ENCODE measurements at regions not wholly inside any gene's neighbourhood (a gene's known extent, or its start where the extent isn't known, plus 50 kb on each side); places are given as distances from the start of the nearest gene placed in this dataset.

DNA sequence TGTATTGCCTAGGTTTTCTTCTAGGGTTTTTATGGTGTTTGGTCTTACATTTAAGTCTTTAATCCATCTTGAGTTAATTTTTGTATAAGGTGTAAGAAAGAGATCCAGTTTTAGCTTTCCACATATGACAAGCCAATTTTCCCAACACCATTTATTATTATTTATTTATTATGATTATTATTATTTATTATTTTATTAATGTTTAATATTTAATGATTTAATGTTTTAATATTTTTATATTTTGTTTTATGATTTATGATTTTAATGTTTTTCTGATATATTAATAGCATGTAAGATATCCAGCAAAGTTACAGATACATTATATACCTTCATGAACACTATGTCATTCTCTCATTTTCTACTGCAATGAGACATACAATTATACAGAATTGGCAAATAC is 1082.0 kb downstream of the DSC3 start:
- Histone ChIP-seq H3K36me3 (ENCODE audit: control insufficient read depth in 2 of 2, insufficient read depth in 1 of 2, low read length in 2 of 2) (no peaks in the 10 kb centered on the region), H3K27ac (ENCODE audit: extremely low read depth, low read depth, low read length) (no peak overlapping the region), H3K4me3 (ENCODE audit: low read depth, low read length) (no peak overlapping the region), H3K4me1 (ENCODE audit: control insufficient read depth, insufficient read depth, low read length) (no peaks in the 10 kb centered on the region), H3K9me3 (ENCODE audit: control insufficient read depth, insufficient read depth, low read depth, low read length) (no peaks in the 10 kb centered on the region)
- TF ChIP-seq HOXC10 (CRISPR knock-in tag; IDR thresholded peaks at IDR 0.05) (no peak), ZNF311 (tag by site-specific recombination; IDR thresholded peaks at IDR 0.05; ENCODE audit: borderline replicate concordance) (no peak), ZNF350 (tag by site-specific recombination; IDR thresholded peaks at IDR 0.05) (no peak), ZNF140 (tag by site-specific recombination; IDR thresholded peaks at IDR 0.05) (no peak), MEIS1 (CRISPR knock-in tag; IDR thresholded peaks at IDR 0.05; ENCODE audit: borderline replicate concordance) (no peak), ZNF610 (tag by site-specific recombination; IDR thresholded peaks at IDR 0.05; ENCODE audit: borderline replicate concordance) (no peak), ZNF555 (tag by site-specific recombination; conservative IDR thresholded peaks at IDR 0.05) (no peak), BCL11B (tag by site-specific recombination; IDR thresholded peaks at IDR 0.05; ENCODE audit: low read depth) (no peak), ZNF670 (tag by site-specific recombination; IDR thresholded peaks at IDR 0.05; ENCODE audit: low read depth) (no peak), ZNF23 (tag by site-specific recombination; IDR thresholded peaks at IDR 0.05; ENCODE audit: borderline replicate concordance) (no peak), ZNF701 (tag by site-specific recombination; IDR thresholded peaks at IDR 0.05) (no peak), ZNF266 (tag by site-specific recombination; IDR thresholded peaks at IDR 0.05; ENCODE audit: low read depth) (no peak), SP2 (tag by site-specific recombination; IDR thresholded peaks at IDR 0.05) (no peak)
- TF ChIP-seq, protein P1, sequence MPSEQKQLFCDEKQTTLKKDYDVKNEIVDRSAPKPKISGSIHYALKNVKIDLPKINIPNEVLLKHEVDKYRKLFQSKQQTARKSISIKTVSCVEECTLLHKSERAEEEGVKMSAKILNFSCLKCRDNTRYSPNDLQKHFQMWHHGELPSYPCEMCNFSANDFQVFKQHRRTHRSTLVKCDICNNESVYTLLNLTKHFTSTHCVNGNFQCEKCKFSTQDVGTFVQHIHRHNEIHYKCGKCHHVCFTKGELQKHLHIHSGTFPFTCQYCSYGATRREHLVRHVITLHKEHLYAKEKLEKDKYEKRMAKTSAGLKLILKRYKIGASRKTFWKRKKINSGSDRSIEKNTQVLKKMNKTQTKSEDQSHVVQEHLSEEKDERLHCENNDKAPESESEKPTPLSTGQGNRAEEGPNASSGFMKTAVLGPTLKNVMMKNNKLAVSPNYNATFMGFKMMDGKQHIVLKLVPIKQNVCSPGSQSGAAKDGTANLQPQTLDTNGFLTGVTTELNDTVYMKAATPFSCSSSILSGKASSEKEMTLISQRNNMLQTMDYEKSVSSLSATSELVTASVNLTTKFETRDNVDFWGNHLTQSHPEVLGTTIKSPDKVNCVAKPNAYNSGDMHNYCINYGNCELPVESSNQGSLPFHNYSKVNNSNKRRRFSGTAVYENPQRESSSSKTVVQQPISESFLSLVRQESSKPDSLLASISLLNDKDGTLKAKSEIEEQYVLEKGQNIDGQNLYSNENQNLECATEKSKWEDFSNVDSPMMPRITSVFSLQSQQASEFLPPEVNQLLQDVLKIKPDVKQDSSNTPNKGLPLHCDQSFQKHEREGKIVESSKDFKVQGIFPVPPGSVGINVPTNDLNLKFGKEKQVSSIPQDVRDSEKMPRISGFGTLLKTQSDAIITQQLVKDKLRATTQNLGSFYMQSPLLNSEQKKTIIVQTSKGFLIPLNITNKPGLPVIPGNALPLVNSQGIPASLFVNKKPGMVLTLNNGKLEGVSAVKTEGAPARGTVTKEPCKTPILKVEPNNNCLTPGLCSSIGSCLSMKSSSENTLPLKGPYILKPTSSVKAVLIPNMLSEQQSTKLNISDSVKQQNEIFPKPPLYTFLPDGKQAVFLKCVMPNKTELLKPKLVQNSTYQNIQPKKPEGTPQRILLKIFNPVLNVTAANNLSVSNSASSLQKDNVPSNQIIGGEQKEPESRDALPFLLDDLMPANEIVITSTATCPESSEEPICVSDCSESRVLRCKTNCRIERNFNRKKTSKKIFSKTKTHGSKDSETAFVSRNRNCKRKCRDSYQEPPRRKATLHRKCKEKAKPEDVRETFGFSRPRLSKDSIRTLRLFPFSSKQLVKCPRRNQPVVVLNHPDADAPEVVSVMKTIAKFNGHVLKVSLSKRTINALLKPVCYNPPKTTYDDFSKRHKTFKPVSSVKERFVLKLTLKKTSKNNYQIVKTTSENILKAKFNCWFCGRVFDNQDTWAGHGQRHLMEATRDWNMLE (tag by site-specific recombination; conservative IDR thresholded peaks at IDR 0.05; ENCODE audit: low read depth), result no peak
- TF ChIP-seq, protein P2, sequence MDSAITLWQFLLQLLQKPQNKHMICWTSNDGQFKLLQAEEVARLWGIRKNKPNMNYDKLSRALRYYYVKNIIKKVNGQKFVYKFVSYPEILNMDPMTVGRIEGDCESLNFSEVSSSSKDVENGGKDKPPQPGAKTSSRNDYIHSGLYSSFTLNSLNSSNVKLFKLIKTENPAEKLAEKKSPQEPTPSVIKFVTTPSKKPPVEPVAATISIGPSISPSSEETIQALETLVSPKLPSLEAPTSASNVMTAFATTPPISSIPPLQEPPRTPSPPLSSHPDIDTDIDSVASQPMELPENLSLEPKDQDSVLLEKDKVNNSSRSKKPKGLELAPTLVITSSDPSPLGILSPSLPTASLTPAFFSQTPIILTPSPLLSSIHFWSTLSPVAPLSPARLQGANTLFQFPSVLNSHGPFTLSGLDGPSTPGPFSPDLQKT (IDR thresholded peaks at IDR 0.05; ENCODE audit: borderline replicate concordance, low read depth, low read length), result no peak
- TF ChIP-seq, protein P3, sequence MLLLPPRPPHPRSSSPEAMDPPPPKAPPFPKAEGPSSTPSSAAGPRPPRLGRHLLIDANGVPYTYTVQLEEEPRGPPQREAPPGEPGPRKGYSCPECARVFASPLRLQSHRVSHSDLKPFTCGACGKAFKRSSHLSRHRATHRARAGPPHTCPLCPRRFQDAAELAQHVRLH (tag by site-specific recombination; IDR thresholded peaks at IDR 0.05), result no peak
- TF ChIP-seq, protein P4, sequence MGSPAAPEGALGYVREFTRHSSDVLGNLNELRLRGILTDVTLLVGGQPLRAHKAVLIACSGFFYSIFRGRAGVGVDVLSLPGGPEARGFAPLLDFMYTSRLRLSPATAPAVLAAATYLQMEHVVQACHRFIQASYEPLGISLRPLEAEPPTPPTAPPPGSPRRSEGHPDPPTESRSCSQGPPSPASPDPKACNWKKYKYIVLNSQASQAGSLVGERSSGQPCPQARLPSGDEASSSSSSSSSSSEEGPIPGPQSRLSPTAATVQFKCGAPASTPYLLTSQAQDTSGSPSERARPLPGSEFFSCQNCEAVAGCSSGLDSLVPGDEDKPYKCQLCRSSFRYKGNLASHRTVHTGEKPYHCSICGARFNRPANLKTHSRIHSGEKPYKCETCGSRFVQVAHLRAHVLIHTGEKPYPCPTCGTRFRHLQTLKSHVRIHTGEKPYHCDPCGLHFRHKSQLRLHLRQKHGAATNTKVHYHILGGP (tag by site-specific recombination; IDR thresholded peaks at IDR 0.05), result no peak
- TF ChIP-seq, protein P5, sequence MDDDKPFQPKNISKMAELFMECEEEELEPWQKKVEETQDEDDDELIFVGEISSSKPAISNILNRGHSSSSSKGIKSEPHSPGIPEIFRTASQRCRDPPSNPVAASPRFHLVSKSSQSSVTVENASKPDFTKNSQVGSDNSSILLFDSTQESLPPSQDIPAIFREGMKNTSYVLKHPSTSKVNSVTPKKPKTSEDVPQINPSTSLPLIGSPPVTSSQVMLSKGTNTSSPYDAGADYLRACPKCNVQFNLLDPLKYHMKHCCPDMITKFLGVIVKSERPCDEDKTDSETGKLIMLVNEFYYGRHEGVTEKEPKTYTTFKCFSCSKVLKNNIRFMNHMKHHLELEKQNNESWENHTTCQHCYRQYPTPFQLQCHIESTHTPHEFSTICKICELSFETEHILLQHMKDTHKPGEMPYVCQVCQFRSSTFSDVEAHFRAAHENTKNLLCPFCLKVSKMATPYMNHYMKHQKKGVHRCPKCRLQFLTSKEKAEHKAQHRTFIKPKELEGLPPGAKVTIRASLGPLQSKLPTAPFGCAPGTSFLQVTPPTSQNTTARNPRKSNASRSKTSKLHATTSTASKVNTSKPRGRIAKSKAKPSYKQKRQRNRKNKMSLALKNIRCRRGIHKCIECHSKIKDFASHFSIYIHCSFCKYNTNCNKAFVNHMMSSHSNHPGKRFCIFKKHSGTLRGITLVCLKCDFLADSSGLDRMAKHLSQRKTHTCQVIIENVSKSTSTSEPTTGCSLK (tag by site-specific recombination; IDR thresholded peaks at IDR 0.05), result no peak
- TF ChIP-seq, protein P6, sequence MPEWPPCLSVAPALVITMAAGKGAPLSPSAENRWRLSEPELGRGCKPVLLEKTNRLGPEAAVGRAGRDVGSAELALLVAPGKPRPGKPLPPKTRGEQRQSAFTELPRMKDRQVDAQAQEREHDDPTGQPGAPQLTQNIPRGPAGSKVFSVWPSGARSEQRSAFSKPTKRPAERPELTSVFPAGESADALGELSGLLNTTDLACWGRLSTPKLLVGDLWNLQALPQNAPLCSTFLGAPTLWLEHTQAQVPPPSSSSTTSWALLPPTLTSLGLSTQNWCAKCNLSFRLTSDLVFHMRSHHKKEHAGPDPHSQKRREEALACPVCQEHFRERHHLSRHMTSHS (tag by site-specific recombination; IDR thresholded peaks at IDR 0.05), result no peak
- CTCF ChIA-PET, result no interaction called here
- POLR2A ChIA-PET, result no interaction called here
